Medulla oblongata (tissue), 1 donor: ENCODE measurements at regions not wholly inside any gene's neighbourhood (a gene's known extent, or its start where the extent isn't known, plus 50 kb on each side); places are given as distances from the start of the nearest gene placed in this dataset.

ENCODE experiments used
- DNase-seq: peaks from one replicate; pipeline ENCODE4 v3.0.0-alpha.2; 2015; ENCODE audit errors: extremely low spot score

- DNase-seq, result no peak
These were observed 109.7 kb upstream of the GADL1 start for GRCh38 chr3:31004025-31004678.

DNA sequence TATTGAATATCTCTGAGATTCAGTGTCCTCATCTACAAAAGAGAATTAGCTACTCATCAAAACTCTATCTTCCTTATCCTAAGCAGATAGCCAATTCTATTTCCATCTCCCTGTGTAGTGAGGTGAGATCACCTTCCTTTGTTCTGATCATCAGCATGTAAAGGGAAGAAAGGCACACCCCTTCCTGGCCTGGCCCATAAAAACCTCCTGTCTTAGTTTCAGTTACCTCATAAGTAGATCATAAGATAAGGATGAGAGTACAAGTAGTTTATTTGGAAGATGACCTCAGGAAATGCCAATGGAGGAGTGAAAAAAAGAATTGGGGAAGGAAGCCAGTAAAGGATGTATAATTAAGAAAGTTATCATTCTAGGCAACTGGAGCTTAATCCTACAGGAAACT, 114.5 kb upstream of the GADL1 start:
- no peak for DNase-seq

DNA sequence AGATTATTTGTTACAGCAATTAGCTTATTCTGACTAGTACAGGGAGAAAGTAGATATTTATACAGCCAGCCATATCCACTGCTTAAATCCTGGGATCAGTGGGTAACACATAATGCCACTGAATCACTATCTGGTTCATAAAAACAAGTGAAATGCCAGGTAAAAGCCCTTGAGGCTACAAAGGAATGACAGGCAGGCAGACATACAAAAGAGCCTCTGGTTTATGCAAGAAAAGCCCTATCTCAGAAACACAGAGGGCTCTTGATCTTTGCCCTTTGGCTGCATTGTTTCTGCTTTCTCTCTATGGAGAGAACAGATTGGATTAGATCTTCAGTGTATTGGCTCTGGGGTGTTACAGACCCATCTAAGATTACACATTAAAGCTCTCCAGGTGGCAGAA, 115.4 kb upstream of the GADL1 start:
- DNase-seq, result no peak

GRCh38 chr3:31010491-31010890, 116.0 kb upstream of the GADL1 start:
- no peak for DNase-seq

- DNase-seq, result no peak
These were observed 116.9 kb upstream of the GADL1 start for GRCh38 chr3:31011380-31011779.

DNA sequence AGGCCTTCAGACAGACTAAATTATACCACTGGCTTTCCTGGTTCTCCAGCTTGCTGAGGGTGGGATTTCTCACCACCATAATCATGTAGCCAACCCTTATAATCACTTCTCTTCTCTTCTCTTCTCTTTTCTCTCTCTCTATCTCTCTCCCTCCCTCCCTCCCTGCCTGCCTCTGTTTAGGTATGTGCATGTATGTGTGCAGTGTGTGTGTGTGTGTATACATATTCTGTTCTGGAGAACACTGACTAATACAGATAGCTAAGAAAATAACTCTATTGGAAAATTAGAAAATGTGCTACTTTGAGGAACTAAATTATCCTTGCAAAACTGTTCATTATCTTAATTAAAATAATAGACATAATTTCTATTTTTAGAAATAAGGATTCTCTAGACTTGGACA, 118.6 kb upstream of the GADL1 start:
- DNase-seq, result no peak

GRCh38 chr3:31013843-31014242, 119.4 kb upstream of the GADL1 start:
- DNase-seq, result no peak

GRCh38 chr3:31014317-31015040, 120.0 kb upstream of the GADL1 start:
- DNase-seq, result no peak

- DNase-seq, result no peak
These were observed 121.7 kb upstream of the GADL1 start for GRCh38 chr3:31016196-31016595.

DNA sequence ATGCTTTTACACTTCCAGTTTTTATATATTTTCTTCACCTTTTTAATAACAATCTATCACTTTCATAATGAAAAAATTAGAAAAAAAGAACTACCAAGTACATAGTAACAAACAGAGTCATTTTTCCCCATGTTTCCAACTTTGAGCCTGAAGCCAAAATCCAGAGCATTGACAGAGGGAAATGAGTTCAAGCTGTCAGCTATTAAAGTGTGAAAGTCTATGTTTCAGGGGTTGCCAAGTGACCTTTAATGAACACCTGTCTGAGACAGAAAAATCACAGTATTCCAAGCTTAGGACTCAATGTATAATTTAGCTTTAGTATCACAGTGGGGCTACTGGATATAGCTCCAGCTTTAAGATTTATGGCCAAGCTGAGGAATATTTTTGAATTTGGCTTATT, 128.3 kb upstream of the GADL1 start:
- DNase-seq, result no peak

GRCh38 chr3:31025541-31025940, 131.1 kb upstream of the GADL1 start:
- no peak for DNase-seq

DNA sequence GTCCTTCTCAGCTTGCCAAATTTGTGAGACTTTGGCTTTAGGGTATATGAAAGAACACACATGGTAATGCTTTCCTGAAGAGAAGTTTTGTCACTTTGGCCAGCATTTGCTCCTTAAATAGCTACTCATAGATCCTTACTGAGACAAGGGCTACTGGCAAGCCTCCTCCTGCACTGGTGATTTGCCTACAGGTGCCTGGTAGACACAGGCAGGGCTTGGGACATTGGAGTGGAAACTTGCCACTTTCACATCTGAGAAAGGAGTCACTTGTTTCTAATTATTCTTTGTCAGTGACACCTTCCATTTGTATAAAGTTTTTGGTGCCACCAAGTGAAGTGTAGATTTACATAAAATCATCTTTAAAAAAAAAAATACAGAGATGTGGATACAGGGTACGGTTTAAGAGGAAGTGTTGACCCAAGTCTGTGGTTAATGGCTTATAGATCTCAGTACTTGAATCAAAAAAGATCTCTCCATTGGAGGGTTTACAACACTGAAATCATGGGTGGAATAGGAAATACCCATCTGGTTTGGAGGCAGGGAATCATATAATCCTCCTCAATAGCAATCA, 132.8 kb upstream of the GADL1 start:
- DNase-seq, result no peak

DNA sequence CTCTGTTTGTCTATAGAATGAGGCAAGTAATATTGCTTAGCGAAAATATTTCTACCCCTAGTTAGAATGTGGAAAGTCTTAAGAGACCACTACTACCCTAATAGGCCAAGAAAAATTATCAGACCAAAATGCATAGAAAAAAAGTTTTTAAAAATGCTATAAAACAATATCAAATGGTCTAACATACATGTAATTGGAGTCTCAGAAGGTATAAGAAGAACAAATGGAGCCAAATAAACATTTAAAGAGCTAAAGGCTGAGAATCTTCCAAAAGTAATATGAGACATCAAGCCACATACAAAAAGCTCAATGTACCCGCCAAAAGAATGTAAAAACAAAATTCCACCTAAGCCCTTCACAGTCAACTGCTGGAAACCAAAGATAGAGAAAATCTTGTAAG, 133.5 kb upstream of the GADL1 start:
- DNase-seq, result no peak

- no peak for DNase-seq
These were observed 134.3 kb upstream of the GADL1 start for GRCh38 chr3:31028766-31029165.

- DNase-seq, result no peak
These were observed 135.2 kb upstream of the GADL1 start for GRCh38 chr3:31029706-31030105.

- no peak for DNase-seq
These were observed 141.2 kb upstream of the GADL1 start for GRCh38 chr3:31035681-31036080.

DNA sequence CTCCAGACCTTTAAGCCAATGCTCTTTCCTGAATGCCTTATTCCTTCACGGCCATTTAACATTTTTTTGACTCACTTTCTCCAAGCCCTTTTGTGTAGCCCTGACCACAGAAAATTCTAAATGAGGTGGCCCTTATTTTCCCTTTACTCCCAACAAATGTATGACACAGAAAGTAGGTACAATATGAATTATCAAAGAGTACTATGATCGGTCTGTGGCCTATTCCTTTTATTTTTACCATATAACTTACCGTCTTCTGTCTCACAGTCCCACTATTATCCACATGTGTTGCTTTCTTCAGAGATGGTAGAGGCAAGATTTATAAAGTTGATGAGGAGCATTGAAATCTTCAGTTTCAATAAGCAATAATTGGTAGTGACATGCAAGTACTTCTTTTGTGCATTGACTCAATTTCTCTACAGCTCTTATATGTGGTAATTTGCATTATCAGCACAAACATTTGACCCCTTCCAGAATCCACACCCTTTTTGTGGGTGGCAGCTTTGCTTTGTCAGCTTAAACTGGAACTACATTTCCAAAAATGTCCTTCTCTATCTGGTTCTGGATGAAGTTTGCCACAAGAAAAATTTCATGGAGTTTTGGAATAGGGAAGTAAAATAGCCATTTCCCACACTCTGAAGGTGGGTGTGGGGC, 143.8 kb upstream of the GADL1 start:
- DNase-seq, result no peak

- no peak for DNase-seq
These were observed 144.7 kb upstream of the GADL1 start for GRCh38 chr3:31039145-31039544.

DNA sequence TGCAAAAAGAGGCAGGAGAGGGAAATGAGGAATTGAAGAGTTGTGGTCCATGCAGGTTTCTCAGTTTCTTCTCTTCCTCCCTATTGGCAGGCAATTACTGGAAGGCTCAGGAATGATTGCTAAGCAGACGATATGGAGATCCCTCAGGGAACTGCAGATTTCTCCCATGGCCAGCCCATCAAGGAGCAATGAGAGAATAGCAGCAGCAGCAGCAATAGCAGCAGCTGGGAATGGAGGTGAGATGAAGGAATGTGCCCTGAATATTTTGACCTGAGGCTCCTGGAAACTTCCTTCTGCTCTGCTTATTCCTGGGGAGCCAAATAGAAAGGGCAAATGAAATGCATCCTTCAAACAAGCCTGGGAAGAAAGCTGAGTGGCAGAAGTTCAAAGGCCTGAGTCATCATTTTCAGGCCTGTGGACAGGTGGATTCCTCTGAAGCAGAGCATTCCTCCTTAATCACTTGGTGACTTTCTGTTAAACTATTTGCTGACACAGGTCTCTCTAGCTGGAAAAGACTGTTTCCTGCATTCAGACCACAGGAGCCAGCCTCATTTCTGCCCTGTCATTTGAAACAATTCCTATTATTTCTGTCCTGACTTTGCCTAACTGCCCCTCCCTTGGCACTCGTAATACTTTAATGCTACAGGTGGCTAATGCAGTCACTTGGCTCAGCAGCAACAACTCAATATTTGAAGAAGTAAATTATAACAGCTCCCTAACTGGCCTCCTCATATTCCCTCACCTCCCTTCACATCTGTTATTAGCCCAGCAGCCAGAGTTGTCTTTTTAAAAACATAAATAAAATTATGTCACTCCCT, 146.9 kb upstream of the GADL1 start:
- no peak for DNase-seq

- DNase-seq, result no peak
These were observed 148.8 kb upstream of the GADL1 start for GRCh38 chr3:31043184-31043819.

DNA sequence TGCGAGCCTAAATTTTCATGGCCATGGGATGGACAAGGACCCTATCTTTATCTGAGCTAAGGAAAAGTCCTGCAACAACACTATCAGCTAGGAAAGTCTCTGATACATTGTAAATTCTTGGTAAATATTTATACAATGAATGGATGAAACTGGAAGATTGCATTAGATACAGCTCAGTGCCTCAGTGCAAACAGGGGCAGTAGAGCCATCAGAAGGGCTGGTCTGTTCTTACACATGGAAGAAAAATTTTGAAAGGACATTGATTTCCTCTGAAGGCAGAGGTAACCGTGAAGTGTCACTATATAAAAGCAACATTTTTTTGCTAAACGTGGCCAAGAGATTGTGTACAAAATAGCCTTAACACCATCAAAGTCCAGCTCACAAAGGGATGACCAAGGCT, 153.2 kb upstream of the GADL1 start:
- no peak for DNase-seq

DNA sequence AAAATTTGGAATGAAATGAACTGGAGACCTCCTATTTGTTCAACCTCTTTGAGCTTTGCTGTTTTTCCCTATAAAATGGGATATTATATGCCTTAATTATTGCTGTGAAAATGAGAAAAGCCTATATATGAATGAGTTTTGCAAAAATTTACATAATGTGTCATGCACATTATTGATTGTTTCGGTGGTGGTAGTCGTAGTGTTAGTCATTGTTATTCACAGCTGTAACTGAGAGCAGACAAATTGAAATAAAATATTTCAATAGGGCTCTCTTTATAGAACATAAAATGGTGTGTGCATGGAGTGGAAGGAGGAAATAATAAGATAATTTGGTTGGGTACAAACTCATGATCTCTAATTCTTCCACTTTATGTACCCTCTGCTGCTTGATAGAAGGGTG, 153.7 kb upstream of the GADL1 start:
- no peak for DNase-seq
